ENCODE measurements at regions not wholly inside any gene's neighbourhood (a gene's known extent, or its start where the extent isn't known, plus 50 kb on each side); places are given as distances from the start of the nearest gene placed in this dataset.

- TF ChIP-seq, protein P1, sequence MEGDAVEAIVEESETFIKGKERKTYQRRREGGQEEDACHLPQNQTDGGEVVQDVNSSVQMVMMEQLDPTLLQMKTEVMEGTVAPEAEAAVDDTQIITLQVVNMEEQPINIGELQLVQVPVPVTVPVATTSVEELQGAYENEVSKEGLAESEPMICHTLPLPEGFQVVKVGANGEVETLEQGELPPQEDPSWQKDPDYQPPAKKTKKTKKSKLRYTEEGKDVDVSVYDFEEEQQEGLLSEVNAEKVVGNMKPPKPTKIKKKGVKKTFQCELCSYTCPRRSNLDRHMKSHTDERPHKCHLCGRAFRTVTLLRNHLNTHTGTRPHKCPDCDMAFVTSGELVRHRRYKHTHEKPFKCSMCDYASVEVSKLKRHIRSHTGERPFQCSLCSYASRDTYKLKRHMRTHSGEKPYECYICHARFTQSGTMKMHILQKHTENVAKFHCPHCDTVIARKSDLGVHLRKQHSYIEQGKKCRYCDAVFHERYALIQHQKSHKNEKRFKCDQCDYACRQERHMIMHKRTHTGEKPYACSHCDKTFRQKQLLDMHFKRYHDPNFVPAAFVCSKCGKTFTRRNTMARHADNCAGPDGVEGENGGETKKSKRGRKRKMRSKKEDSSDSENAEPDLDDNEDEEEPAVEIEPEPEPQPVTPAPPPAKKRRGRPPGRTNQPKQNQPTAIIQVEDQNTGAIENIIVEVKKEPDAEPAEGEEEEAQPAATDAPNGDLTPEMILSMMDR (IDR thresholded peaks at IDR 0.05 in 8 of 11, conservative IDR thresholded peaks at IDR 0.05 in 3 of 11): no peak
- no peak for TF ChIP-seq POLR2A (IDR thresholded peaks at IDR 0.05)
Measured at GRCh38 chr13:79866436-79866835, 385.5 kb downstream of the NDFIP2 start.

Data from spleen (tissue), 7 donors.